GM12892 (cell line): ENCODE measurements at regions not wholly inside any gene's neighbourhood (a gene's known extent, or its start where the extent isn't known, plus 50 kb on each side); places are given as distances from the start of the nearest gene placed in this dataset.

Experiments used
- POLR2A ChIP-seq: IDR thresholded peaks from 2 replicates; pipeline ENCODE4 v1.6.1; 2011; ENCODE audit warnings: low read depth, low read length, control low read depth
- POLR2AphosphoS5 ChIP-seq: IDR thresholded peaks from 2 replicates; pipeline ENCODE4 v1.6.1; 2011; ENCODE audit warnings: low read depth, low read length, control low read depth
- TAF1 ChIP-seq: IDR thresholded peaks from 2 replicates; pipeline ENCODE4 v1.6.1; 2011; ENCODE audit warnings: low read depth, mild to moderate bottlenecking, control low read depth, low read length, borderline replicate concordance

GRCh38 chr7:106583100-106583499 is 77.9 kb downstream of the CCDC71L start:
- TF ChIP-seq POLR2AphosphoS5 (no peak), POLR2A (no peak), TAF1 (no peak)
